ENCODE measurements at regions not wholly inside any gene's neighbourhood (a gene's known extent, or its start where the extent isn't known, plus 50 kb on each side); places are given as distances from the start of the nearest gene placed in this dataset.

DNA sequence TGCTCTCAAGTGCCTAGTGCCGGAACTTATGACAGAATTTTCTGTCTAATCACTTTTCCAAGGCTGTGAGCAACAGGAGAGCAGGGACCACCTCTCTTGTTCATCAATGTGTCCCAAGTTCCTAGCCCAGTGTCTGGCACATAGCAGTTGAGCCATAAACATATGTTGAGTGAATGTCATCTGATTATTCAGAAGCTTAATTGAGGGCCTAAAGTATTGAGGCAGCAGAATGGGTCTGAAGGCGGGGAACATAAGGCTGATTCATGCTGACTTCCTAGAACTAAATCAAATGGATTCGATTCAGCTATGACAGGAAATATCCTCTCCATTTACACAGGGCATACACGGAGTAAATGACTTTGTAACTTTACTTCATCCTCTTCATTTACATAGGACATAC is 438.0 kb upstream of the ZFHX3 start:
- ATAC-seq (no peak), DNase-seq (no peak)
- intact Hi-C loops (cut with DNase I, micrococcal nuclease), result no loop called here

DNA sequence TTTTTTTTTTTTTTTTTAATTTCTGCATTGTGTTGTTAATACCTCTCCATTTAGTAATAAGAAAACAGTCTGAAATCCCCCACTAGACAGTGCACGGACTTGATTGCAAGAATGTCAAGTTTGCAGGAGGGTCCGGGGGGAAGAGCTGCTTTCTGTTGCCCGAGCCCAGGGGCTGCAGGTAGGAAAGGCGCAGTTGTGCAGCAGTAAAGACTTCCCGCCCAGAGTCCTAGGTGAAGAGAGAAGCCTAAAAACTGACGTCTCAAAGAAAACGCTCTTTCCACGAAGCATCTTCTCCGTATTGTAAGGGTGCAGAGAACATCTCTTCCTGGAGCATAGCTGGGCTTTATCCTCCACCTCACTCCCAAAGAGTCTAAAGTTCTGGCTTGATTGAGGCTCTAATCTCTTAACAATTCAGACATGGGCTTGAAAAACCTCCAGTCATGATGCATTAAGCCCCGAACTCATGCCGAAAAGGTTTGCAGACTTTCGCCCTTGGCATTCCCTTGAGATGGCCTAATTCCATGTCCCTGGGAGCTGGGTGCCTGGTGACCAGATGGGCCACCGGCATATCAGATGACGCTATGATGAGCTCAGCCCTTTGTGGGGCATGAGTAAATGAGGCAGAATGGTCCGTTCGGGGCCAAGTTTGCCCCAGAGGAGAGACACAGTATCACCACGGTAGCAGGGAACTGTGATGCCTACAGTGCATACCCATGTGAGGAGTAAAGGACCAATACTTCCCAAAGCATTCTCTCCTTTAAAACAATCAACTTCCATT is 436.2 kb upstream of the ZFHX3 start:
- DNase-seq (no peak), ATAC-seq (no peak)
- intact Hi-C loops (cut with DNase I, micrococcal nuclease), result no loop called here

DNA sequence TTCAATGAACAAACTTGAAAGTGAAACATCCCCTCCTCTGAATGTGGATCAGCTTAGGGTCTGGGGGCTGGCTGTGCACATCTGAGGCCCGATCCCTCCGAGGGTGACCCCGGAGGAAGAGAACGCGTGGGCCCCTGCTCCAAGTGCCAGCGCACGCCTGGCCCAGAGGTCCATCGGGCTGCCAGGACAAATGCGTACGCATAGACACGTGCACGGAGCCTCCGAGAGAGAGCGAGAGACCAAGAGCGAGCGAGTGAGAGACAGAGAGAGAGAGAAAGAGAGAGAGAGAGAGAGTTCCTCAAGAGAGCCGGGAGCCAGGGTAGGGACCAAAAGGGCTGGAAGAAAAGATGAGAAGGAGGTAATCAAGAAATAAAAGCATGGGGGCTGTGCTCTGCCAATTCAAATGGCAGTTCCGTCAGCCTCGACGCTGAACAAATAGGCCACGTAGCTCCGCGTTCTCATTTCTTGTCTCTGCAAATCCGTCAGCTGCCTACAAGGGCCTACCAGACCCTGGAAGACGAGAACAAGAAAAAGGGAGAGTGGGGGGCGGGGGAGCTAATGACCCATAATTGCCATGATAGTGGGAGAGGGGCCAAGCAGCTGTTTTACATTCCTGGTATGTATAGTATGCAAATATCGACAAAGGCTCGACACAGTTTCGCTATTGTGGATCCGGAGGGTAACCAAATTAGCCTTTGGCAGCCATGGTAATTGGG is 435.3 kb upstream of the ZFHX3 start:
- DNase-seq (no peak), ATAC-seq (no peak)
- intact Hi-C loops (cut with DNase I, micrococcal nuclease), result no loop called here

DNA sequence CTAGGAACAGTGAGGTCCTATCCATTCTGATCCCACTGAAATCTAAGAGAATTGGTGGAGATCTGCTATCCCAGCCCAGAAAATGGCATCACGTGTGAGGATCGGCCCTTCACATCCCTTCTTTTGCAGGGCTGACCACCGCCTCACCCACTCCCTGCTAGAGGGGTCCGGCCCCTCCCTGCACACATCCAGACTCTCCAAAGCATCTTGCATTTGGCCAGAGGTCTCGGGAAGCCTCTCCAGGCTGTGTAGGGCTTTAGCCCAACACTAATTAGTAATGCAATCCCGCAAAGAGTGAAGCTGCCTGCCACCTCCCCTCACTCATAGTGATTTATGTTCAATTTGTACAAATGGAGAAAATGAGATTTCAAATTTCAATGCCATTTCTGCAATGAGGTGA is 434.4 kb upstream of the ZFHX3 start:
- DNase-seq (no peak), ATAC-seq (no peak)
- intact Hi-C loops (cut with DNase I, micrococcal nuclease), result no loop called here

DNA sequence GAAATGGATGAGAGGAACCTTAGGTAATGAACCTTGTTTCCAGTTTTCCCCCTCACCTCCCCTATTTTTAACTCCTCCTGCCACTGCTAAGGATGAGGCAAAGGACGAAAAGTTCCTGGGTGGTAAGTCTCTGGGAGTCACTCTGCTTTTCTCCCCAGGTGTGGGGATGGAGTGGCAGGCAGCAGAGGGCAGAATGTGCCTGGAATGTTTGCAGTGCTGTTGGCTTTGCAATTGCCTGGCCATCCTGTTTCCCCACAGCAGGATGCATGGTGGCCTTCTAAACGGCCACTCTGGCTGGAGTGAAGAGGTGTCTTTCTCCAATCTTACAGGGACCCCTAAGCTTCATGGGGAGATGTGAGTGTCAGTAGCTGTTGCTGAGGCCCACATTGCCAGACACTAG is 432.5 kb upstream of the ZFHX3 start:
- intact Hi-C loops (cut with DNase I, micrococcal nuclease), result no loop called here
- no peak for DNase-seq
- ATAC-seq, result no peak

DNA sequence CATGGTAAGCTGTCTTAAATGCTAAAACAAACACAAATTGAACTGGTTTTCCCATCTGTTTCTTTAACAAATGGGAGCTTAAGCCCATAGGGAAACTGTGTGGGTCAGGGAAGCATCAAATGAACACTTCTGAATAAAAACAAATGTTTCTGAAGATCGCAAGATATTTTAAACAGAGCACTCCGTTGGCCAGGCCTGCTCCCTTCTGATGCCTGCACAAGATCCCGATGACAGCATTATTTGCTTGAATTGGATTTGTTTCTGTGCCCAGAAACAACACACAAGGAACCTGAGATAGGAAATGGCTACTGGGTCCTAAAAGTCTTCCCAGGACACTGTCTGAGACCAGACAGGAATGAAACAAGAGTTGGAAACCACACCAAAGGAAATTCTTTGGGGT is 425.8 kb upstream of the ZFHX3 start:
- no peak for DNase-seq
- intact Hi-C loops (cut with DNase I, micrococcal nuclease), result no loop called here
- no peak for ATAC-seq

DNA sequence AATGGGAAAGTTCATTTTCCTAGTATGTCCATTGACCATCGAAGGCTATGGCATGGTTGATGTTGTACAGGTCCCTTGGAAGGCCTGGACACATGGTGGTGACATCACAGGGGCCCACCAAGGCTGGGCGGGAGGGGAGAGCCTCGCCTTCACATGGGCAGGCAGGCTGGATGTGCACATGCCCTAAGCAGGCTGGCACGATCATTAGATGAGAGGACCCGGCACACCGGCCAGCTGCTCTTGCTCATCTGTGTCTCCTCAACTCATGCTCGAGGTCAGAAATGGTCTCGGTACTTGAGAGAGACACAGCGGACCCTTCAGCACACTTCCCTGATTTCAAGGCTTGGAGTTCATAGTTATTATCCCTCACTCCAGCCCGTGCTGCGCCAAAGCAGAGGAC is 416.9 kb upstream of the ZFHX3 start:
- DNase-seq, result no peak
- intact Hi-C loops (cut with DNase I, micrococcal nuclease), result no loop called here
- no peak for ATAC-seq

DNA sequence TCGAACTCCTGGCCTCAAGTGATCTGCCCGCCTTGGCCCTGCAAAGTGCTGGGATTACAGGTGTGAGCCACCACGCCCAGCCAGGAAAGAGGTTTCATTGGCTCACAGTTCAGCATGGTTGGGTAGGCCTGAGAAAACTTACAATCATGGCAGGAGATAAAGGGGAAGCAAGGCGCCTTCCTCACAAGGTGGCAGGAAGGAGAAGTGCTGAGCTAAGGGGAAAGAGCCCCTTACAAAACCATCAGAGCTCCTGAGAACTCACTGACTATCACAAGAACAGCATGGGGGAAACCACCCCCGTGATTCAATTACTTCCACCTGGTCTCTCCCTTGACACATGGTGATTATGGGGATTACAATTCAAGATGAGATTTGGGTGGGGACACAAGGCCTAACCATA is 411.7 kb upstream of the ZFHX3 start:
- DNase-seq (no peak), ATAC-seq (no peak)
- intact Hi-C loops (cut with DNase I, micrococcal nuclease), result no loop called here

DNA sequence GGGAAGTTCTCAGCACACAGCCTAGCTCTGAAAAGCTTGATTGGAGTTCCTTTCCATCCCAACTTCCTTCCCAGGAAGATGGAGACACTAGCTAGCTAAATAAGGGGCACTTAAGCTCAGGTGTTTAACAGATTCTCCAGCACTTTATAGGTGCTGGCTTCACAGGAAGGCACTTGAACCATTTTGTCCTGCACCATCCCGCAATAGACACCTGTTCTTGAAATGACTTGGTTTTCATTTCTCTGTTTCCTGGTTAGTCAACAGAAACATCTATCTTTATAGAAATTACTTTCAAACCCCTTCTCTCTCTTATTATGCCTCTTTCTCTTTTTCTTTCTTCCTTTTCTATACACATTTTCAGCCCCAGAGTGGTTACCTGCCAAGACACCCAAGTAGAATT is 409.9 kb upstream of the ZFHX3 start:
- ATAC-seq (no peak), DNase-seq (no peak)
- intact Hi-C loops (cut with DNase I, micrococcal nuclease), result no loop called here

DNA sequence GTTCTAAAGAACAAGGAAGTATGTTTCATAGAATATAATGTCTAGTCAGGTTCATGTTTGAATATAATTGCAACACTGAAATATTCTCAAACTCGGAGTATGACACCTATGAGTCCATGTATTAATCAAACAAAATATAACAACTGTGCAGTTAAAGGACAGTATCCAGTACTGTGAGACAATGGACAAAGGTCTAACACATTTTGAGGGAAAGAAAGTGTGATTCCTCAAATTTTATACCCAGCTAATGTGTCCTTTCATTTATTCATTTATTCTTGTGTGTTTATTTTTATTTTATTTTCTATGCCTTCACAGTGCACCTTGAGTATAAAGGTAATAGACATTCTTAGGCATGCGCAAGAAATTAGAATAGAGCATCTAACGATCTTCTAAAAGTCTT is 401.0 kb upstream of the ZFHX3 start:
- DNase-seq (no peak), ATAC-seq (no peak)
- intact Hi-C loops (cut with DNase I, micrococcal nuclease), result no loop called here

DNA sequence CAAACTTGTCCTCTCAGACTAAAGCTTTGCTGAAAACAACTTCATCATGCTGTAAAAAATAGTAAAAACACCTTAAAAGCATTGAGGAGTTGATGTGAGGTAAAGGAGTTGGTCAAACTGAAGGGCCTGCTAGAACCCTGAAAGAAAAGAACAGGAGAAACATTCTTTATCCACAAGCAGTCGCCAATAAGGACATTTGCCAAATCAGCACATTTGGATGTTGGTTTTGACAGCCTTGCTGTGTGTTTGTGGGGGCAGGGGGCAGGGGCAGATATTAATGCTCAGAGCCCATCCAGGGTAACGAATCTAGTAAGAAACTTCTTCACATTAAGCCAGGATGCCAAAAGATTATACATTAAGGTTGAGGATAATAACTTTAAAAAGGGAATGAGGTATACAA is 399.9 kb upstream of the ZFHX3 start:
- intact Hi-C loops (cut with DNase I, micrococcal nuclease), result no loop called here
- ATAC-seq (no peak), DNase-seq (no peak)

DNA sequence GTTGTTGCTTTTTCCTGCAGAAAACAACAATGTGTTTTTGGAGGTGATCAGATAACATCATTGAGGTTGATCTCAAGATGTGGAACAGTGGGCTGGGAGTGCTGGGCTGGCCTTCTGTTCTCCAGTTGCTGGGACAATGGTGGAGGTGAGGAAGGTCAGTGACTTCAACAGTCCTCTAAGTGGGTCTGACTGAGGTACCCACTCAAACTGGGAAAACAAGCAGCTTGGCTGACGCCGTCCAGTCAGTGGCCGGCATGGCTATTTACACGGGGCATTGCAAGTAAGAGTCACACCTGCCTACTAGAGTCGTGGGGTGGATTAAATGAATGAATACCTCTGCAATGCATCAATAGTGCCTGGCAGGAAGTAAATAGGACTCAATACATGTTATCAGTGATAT is 386.7 kb upstream of the ZFHX3 start:
- intact Hi-C loops (cut with DNase I, micrococcal nuclease), result no loop called here
- no peak for DNase-seq
- ATAC-seq, result no peak

DNA sequence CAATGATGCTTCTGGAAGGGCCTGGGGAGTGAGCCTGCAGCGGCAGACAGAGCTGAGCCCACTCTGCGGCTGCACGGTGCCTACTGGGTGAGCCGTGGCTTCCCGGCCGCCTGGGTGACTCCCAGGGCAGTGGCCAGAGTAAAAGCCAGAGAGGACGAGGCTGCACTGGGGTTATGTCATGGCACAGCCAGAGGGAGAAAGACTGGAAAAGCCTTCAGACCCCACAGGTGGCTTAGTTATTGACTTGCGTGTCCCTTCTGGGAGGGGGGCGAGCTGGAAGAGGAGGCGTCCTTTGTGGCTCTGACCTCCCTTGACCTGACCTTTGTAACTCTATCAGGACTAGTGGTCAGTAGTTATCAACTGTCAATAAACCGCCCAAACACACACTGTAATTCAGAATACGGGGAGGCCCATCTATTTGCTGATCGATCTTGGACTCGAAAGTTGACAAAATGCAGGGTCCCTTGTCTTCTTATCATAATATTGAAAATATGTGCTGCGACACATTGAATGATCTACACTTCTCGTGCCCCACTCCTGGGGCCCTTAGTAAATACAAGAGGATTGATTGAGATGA is 385.9 kb upstream of the ZFHX3 start:
- intact Hi-C loops (cut with DNase I, micrococcal nuclease), result no loop called here
- ATAC-seq, result no peak

DNA sequence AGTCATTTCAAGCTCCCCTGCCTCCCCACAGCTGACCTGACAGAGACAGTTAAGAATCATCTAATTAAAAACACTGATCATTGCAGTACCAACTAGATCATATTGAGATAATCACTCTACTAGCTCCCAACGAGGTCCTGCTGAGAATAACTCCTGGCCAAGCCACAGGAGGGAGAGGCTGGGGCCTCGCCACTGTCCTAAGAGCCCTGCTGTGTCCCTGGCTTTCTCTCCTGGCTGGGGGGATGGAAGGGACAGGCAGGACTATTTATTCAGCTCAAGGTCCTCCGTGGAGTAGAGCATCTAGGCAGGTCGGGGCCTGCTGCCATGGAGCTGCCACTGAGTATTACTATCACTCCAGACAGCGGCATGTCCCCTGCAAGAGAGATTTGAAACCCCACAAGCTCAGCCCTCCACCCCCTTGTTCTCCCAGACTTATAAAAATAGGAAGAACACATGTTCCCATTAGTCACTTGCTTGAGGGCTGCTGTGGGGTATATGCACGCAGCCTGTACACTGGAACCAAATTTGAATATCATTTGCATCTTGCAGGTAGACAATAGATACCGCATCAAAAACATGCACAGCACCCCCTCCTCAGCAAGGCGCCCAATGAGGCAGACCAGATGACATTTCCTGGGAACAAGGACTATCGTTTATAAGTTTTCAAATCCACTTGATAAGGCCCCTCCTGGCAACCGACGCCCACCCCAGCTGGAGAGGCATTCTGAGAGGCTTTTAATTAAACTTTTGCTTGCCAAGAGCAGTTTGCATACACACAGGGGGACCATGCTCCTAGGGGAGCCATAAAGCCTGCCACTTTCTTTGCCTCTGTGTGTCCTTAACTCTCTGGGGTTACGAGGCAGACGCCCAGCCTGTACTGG is 385.2 kb upstream of the ZFHX3 start:
- DNase-seq (no peak), ATAC-seq (no peak)
- intact Hi-C loops (cut with DNase I, micrococcal nuclease), result no loop called here

More for the DNA sequence above, 385.9 kb upstream of the ZFHX3 start:
- no peak for DNase-seq

DNA sequence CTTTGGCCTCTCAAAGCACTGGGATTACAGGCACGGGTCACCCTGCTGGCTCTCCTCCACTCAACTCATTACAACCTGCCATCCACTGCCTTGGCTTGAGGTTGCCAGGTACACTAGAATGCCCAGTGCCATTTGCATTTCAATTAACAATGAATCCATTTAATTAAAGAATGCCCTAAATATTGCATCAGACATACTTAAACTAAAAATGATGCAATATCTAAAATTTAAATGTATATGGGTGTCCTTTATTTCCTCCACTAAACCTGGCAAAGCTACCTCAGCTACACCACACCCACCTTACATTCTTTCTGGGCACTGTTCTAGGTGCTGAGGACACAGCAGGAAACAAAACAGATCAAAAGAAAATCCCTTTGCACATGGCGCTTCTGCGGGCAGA is 382.2 kb upstream of the ZFHX3 start:
- no peak for DNase-seq
- intact Hi-C loops (cut with DNase I, micrococcal nuclease), result no loop called here
- ATAC-seq, result no peak

DNA sequence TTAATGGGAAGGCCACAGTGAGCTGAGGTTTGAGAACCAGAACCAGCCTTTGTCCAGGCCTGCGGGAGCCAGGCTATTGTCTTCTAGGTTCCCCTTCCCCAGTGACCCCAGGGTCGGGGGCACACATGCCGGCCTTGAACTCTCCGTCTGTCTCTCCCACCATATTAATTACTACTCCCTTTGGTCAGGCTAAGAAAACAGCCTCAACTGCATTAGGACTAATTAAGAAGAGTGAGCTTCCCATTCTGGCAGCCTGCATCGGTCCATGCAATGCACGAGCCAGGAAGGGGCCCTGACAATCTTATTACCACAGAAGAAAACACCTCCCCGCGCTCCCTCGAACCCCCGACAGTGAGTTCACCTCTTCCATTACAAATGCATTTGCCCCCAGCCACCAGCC is 380.2 kb upstream of the ZFHX3 start:
- no peak for DNase-seq
- ATAC-seq, result no peak
- intact Hi-C loops (cut with DNase I, micrococcal nuclease), result no loop called here

DNA sequence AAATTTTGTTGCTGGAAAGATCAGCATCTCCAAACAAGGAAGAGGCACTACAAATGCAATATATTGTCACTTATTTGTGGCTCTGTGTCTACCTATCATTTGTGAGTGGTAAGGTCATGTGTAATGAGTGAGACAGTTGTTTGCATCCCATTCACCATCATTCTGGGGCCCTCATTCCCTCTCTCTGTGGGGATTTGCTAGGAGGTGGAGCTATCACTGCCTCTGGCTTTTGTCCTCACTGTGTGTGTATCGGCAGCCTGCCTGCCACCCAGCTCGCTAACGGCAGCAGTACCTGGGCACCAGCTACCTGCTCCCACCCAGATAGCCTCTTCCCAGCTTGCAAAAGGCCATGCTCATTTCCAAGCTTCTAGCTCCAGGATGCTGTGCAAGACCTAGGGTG is 379.2 kb upstream of the ZFHX3 start:
- no peak for DNase-seq
- intact Hi-C loops (cut with DNase I, micrococcal nuclease), result no loop called here
- ATAC-seq, result no peak

DNA sequence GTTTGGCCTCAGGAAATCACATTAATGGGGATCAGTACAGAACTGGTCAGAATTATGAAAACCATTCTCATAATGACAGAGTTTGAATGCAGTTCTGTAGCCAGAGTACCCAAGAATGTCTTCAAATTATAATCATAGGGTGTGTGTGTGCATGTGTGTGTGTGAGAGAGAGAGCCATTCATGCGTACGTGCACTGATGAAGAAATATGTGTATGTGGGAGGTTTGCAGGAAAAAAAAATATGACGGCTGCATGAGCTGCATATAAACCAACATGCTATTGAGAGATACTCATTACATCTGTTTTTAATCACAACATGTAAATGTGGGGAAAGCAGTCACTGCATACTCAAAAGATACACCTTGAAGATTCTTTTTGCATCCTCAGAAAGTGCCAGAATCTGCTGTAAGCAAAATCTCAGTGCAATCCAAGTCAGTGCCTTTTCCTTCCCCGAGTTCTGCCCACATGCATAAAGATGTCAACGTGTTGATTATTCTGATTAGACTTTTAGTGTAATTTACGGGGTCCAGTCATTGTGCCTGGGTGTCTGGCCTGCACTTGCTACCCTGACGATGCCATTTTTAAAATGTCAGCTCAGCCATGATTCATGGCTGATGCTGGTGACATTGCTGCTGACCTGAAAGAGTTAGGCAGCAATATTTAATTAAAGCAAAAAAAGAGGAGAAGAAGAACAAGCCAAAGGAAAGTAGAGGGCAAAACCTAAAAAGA is 378.7 kb upstream of the ZFHX3 start:
- ATAC-seq (no peak), DNase-seq (no peak)
- intact Hi-C loops (cut with DNase I, micrococcal nuclease), result no loop called here

DNA sequence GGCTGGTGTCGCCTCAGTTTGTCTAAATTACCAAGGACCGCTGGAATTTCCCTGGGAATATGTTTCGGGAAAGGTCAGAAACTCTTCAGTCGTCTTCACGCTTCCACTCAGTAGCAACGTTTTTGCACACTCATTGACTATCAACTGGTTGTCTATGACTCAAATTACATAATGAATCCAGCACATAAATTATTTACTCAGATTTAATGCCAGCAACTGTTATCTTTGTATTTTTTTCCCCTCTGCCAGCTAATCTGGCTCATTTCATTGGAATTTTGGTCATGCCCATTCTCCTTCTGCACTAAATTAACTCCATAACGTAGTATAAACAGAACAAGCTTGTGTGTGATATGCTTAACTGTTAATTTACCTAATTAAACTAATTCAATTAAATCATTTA is 372.7 kb upstream of the ZFHX3 start:
- intact Hi-C loops (cut with DNase I, micrococcal nuclease), result no loop called here
- no peak for DNase-seq
- ATAC-seq, result no peak
